H7 (cell line): ENCODE measurements at regions not wholly inside any gene's neighbourhood (a gene's known extent, or its start where the extent isn't known, plus 50 kb on each side); places are given as distances from the start of the nearest gene placed in this dataset.
"Not testable (repeated sequence)": the region's sequence is repeated elsewhere in the genome, so short reads cannot be mapped to it uniquely, and the experiment has no call there.

Experiments
- DNase-seq: peaks from one replicate; pipeline ENCODE4 v3.0.0; 2012
- H3K27me3 ChIP-seq: 2 replicates; pipeline ENCODE4 v1.6.0; 2011; ENCODE audit warnings: mild to moderate bottlenecking, low read length; ENCODE audit not compliant: control insufficient read depth, insufficient read depth
- H3K36me3 ChIP-seq: replicated peaks from 2 replicates; pipeline ENCODE4 v1.5.1; 2011; ENCODE audit warnings: low read length; ENCODE audit not compliant: control insufficient read depth, insufficient read depth
- H3K4me3 ChIP-seq: 2 replicates; pipeline ENCODE4 v1.5.1; 2011; ENCODE audit warnings: low read depth, mild to moderate bottlenecking, control low read depth, low read length, moderate library complexity; ENCODE audit not compliant: insufficient read depth

GRCh38 chr10:3339531-3339950 is 167.0 kb upstream of the PITRM1 start:
- DNase-seq = no peak
- no peak overlapping the region for H3K4me3 ChIP-seq
- no peaks in the 10 kb centered on the region for H3K36me3 ChIP-seq
- H3K27me3 ChIP-seq = no peaks in the 10 kb centered on the region

GRCh38 chr10:3339121-3339520 is 166.5 kb upstream of the PITRM1 start:
- H3K27me3 ChIP-seq = no peaks in the 10 kb centered on the region
- DNase-seq = no peak
- no peak overlapping the region for H3K4me3 ChIP-seq
- no peaks in the 10 kb centered on the region for H3K36me3 ChIP-seq

- H3K36me3 ChIP-seq = no peaks in the 10 kb centered on the region
- no peak overlapping the region for H3K4me3 ChIP-seq
- DNase-seq = no peak
- H3K27me3 ChIP-seq = no peaks in the 10 kb centered on the region
Observed at GRCh38 chr10:3337741-3338140, 165.2 kb upstream of the PITRM1 start.

GRCh38 chr10:3336673-3337293 is 164.2 kb upstream of the PITRM1 start:
- no peak for DNase-seq
- no peaks in the 10 kb centered on the region for H3K36me3 ChIP-seq
- H3K4me3 ChIP-seq = no peak overlapping the region
- no peaks in the 10 kb centered on the region for H3K27me3 ChIP-seq

- no peak for DNase-seq
- no peaks in the 10 kb centered on the region for H3K36me3 ChIP-seq
- H3K27me3 ChIP-seq = no peaks in the 10 kb centered on the region
- H3K4me3 ChIP-seq = no peak overlapping the region
Observed at GRCh38 chr10:3333426-3333825, 160.8 kb upstream of the PITRM1 start.

GRCh38 chr10:3331690-3332230 is 159.2 kb upstream of the PITRM1 start:
- H3K4me3 ChIP-seq = no peak overlapping the region
- no peak for DNase-seq
- no peaks in the 10 kb centered on the region for H3K27me3 ChIP-seq
- H3K36me3 ChIP-seq = no peaks in the 10 kb centered on the region

- H3K27me3 ChIP-seq = no peaks in the 10 kb centered on the region
- no peaks in the 10 kb centered on the region for H3K36me3 ChIP-seq
- no peak for DNase-seq
- no peak overlapping the region for H3K4me3 ChIP-seq
Observed at GRCh38 chr10:3331187-3331586, 158.6 kb upstream of the PITRM1 start.

- H3K4me3 ChIP-seq = no peak overlapping the region
- no peaks in the 10 kb centered on the region for H3K36me3 ChIP-seq
- no peak for DNase-seq
Observed at GRCh38 chr10:3330663-3331062, 158.1 kb upstream of the PITRM1 start.

GRCh38 chr10:3325954-3326750 is 153.6 kb upstream of the PITRM1 start:
- no peak for DNase-seq
- no peaks in the 10 kb centered on the region for H3K27me3 ChIP-seq
- H3K36me3 ChIP-seq = no peaks in the 10 kb centered on the region
- H3K4me3 ChIP-seq = no peak overlapping the region

More at GRCh38 chr10:3330663-3331062, 158.1 kb upstream of the PITRM1 start:
- H3K27me3 ChIP-seq = no peaks in the 10 kb centered on the region

GRCh38 chr10:3324612-3325038 is 152.0 kb upstream of the PITRM1 start:
- DNase-seq = no peak
- Histone ChIP-seq H3K27me3 (no peaks in the 10 kb centered on the region), H3K36me3 (no peaks in the 10 kb centered on the region), H3K4me3 (no peak overlapping the region)

GRCh38 chr10:3323865-3324498 is 151.4 kb upstream of the PITRM1 start:
- DNase-seq = no peak
- Histone ChIP-seq H3K36me3 (no peaks in the 10 kb centered on the region), H3K27me3 (no peaks in the 10 kb centered on the region), H3K4me3 (no peak overlapping the region)

GRCh38 chr10:3321123-3321522 is 148.5 kb upstream of the PITRM1 start:
- Histone ChIP-seq H3K36me3 (no peaks in the 10 kb centered on the region), H3K27me3 (no peaks in the 10 kb centered on the region)
- DNase-seq = no peak

GRCh38 chr10:3319811-3320226 is 147.2 kb upstream of the PITRM1 start:
- no peak for DNase-seq
- Histone ChIP-seq H3K27me3 (no peaks in the 10 kb centered on the region), H3K36me3 (no peaks in the 10 kb centered on the region), H3K4me3 (no peak overlapping the region)

More at GRCh38 chr10:3321123-3321522, 148.5 kb upstream of the PITRM1 start:
- no peak overlapping the region for H3K4me3 ChIP-seq

- not testable (repeated sequence) for H3K36me3 ChIP-seq, H3K27me3 ChIP-seq, DNase-seq, H3K4me3 ChIP-seq
Observed at GRCh38 chr10:3318480-3318807, 145.9 kb upstream of the PITRM1 start.
